HPDE6-E6E7 (cell line): ENCODE measurements at regions not wholly inside any gene's neighbourhood (a gene's known extent, or its start where the extent isn't known, plus 50 kb on each side); places are given as distances from the start of the nearest gene placed in this dataset.
"Not testable (repeated sequence)": the region's sequence is repeated elsewhere in the genome, so short reads cannot be mapped to it uniquely, and the experiment has no call there.

Experiments
- DNase-seq: peaks from one replicate; pipeline ENCODE4 v3.0.0; 2011; ENCODE audit warnings: missing footprints; ENCODE audit errors: extremely low spot score

GRCh38 chr12:25384038-25384892, 133.5 kb upstream of the KRAS start:
- DNase-seq = no peak

DNA sequence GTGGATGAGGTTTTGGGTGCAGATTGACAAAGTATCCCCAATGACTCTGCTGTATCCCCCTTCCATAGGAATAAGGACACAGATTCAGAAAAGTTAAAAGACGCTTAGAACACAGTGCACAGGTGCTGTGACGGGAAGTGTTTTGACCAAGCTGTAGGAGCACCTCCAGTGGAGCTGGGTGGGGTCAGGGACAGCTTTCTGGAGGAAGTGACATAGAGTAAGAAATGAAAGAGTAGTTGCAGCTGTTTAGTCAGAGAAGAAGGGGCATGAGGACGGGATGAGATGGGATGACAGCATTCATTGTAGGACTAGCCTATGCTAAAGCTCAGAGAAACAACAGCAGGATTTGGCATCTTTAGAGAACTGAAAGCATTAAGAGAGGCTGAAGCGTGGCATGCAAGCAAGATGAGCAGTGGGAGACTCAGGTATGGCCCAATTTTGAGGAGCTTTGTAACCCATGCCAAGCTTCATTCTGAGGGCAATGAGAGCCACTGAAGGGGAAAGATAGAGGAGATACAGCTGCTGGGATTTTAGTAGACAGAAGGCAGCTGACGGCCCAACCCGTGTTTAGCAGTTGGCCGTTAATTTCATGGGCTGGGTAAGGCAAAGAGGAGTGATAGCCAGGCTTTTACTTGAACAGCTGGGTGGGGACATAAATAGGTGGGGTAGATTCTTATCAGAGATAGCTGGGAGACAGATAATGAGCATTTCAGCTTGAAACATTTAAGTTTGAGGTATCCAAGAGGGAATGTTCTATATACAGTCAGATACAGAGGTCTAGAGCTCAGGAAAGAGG, 131.8 kb upstream of the KRAS start:
- no peak for DNase-seq

GRCh38 chr12:25377469-25378177, 126.9 kb upstream of the KRAS start:
- no peak for DNase-seq

- no peak for DNase-seq
Observed at GRCh38 chr12:25376985-25377384, 126.3 kb upstream of the KRAS start.

- DNase-seq = no peak
Observed at GRCh38 chr12:25376407-25376806, 125.7 kb upstream of the KRAS start.

- DNase-seq = peak; percentile 66
Observed at GRCh38 chr12:25372969-25373817, 122.5 kb upstream of the KRAS start.

DNA sequence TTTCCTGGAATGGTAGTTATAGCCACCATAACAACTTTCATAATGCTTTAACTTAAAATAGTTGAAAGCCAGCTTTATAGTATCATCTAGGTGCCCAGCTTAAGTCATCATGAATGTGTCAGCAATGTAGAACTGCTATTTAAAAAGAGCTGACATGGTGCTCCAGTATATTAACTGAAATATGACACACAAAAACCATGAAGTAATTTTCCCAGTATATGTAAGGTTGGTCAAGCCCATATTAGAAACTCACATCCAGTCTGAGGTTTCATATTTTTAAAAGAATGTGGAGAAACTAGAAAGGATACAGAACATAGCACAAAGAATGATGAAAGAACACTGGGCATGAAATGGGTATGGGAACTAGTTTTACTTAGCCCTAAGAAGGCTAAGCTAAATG, 121.3 kb upstream of the KRAS start:
- no peak for DNase-seq

- DNase-seq = no peak
Observed at GRCh38 chr12:25368557-25368956, 117.8 kb upstream of the KRAS start.

GRCh38 chr12:25366122-25366521, 115.4 kb upstream of the KRAS start:
- DNase-seq = no peak

- DNase-seq = no peak
Observed at GRCh38 chr12:25365340-25365730, 114.6 kb upstream of the KRAS start.

DNA sequence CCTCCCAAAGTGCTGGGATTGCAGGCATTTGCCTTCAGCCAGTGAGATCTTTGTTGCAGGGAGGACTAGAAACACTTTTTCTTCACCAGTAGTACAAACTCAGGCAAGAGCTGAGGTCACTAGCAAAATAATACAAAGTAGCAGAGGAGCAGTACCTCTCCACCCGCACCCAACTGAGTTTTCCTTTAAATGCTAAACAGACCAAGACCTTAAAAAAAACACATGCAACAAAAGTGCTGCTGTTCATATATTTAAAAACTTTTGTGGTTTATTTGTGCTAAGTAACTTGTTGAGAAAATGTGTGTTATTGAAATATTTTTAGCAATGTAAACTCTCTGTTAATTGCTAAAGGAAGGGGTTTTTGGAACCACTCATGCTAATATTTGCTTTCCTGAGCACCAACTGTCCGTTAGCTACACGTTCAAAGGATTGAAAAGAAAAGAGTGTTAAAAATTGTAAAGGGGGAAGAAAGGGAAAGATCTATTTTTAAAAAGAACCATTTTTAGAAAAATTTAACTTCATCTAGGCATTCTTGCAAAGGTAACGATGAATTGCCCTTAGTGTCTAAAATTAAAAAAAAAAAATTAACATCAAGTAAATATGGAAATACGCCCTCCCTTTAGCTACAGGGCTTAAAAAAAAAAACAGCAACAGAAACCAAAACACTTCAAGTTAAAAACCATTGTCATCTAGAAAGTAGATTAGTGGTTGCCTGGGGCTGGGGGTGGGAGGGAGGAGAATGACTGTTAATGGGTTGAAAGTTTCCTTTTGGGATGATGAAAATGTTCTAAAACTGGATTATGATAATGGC, 114.0 kb upstream of the KRAS start:
- DNase-seq = no peak

GRCh38 chr12:25362646-25363045, 111.9 kb upstream of the KRAS start:
- no peak for DNase-seq

GRCh38 chr12:25361511-25361910, 110.8 kb upstream of the KRAS start:
- no peak for DNase-seq

DNA sequence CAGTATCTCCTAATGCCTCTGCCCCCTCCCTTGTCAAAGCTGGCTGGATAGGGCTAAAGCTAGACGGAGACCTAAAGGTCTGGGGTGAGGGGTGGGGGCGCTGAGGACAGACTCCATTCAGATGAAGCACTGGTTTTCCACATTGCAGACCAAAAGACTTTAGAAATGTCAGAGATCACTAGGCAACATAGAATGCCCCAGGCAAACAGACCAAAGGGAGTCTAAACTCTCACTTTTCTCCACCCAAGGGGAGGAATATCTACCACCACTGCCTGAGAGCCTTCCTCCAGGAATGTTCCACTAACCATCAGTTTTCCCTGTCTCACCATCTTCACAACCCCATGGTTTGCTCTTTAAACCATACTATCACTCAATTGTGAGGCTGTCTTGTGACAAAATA, 106.9 kb upstream of the KRAS start:
- DNase-seq = no peak

DNA sequence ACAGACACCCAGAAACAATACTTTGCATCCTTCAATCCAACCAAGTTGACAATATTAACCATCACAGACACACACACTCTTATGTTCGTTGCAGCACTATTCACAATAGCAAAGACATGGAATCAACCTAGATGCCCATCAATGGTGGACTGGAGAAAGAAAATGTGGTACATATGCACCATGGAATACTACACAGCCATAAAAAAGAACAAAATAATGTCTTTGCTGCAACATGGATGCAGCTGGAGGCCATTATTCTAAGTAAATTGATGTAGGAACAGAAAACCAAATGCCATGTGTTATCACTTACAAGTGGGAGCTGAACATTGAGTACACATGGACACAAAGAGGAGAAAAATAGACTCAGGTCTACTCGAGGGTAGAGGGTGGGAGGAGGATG, 102.2 kb upstream of the KRAS start:
- DNase-seq = not testable (repeated sequence)

DNA sequence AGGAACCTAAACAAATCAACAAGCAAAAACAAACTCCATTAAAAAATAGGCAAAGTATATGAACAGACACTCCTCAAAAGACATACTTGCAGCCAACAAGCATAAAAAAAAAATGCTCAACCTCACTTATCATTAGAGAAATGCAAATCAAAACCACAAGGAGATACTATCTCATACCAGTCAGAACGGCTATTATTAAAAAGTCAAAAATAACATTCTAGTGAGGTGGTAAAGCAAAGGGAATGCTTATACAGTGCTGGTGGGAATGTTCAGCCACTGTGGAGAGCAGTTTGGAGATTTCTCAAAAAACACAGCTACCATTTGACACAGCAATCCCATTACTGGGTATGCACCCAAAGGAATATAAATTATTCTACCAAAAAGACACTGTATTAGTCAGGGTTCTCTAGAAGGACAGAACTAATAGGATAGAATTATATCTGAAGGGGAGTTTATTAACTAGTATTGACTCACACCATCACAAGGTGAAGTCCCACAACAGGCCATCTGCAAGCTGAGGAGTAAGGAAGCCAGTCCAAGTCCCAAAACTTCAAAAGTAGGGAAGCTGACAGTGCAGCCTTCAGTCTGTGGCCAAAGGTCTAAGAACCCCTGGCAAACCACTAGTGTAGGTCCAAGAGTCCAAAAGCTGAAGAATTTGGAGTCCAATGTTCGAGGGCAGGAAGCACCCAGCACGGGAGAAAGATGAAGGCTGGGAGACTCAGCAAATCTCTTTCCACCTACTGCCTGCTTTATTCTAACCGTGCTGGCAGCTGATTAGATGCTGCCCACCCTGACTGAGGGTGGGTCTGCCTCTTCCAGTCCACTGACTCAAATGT, 101.6 kb upstream of the KRAS start:
- DNase-seq = no peak

GRCh38 chr12:25348593-25348895, 97.8 kb upstream of the KRAS start:
- no peak for DNase-seq

DNA sequence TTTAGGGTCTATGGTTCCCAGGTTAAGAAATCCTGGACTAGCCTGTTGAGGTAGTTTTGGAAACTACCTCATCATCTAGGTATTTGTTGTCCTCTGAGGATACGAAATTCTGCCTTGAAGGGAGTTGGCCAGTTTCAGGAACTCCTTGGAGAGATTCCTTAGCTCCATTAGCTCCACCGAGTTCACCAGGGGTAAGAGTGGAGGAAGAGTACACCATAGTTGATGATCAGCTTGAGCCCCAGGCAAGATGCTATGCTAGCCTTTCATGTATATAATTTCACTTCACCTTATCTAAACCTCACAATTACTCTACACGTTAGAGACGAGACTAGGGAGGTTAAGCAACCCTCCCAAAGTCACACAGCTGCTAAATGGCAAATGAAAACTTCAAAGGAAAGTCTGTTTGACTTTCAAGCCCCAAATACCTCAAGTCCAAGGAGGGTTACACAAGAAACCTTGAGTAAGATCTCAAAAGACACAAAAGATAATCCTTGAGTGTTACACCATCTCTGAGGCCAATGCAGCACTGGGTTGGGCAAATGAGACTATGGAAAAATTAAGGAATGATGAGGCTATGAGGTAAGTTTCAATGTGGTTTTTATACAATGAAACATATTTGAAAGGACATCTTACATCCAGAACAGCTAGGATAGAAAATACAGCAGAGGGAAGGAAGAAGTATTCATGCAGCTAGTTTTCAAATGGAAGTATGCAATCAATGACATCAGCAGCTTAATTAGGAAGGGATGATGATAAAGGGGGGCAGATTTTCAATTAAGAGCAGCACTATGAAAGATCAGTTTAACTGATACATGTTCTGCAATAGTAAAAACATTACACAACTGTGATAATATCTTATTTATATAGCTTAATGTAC, 97.2 kb upstream of the KRAS start:
- DNase-seq = no peak

GRCh38 chr12:25341877-25342276, 91.1 kb upstream of the KRAS start:
- not testable (repeated sequence) for DNase-seq
